GM10266 (cell line): ENCODE measurements at regions not wholly inside any gene's neighbourhood (a gene's known extent, or its start where the extent isn't known, plus 50 kb on each side); places are given as distances from the start of the nearest gene placed in this dataset.

Experiments
- DNase-seq: peaks from one replicate; pipeline ENCODE4 v3.0.0; 2012; ENCODE audit errors: extremely low spot score
- CTCF ChIP-seq: IDR thresholded peaks from 2 replicates; pipeline ENCODE4 v1.5.1; 2012; ENCODE audit warnings: mild to moderate bottlenecking, low read depth; ENCODE audit not compliant: control insufficient read depth, insufficient read depth; ENCODE audit errors: missing control alignments

- TF ChIP-seq CTCF: no peak
Observed at GRCh38 chr5:163659568-163659902, 154.1 kb downstream of the MAT2B start.

GRCh38 chr5:163660486-163660885, 155.1 kb downstream of the MAT2B start:
- DNase-seq: no peak
- TF ChIP-seq CTCF: no peak

More at GRCh38 chr5:163659568-163659902, 154.1 kb downstream of the MAT2B start:
- DNase-seq: no peak

- TF ChIP-seq CTCF: no peak
- DNase-seq: no peak
Observed at GRCh38 chr5:163661360-163661759, 155.9 kb downstream of the MAT2B start.

GRCh38 chr5:163670036-163670435, 164.6 kb downstream of the MAT2B start:
- DNase-seq: no peak
- TF ChIP-seq CTCF: no peak

- no peak for DNase-seq
- TF ChIP-seq CTCF: no peak
Observed at GRCh38 chr5:163677092-163677491, 171.7 kb downstream of the MAT2B start.

- TF ChIP-seq CTCF: no peak
- DNase-seq: no peak
Observed at GRCh38 chr5:163682234-163682633, 176.8 kb downstream of the MAT2B start.

GRCh38 chr5:163687414-163687813, 182.0 kb downstream of the MAT2B start:
- TF ChIP-seq CTCF: no peak

More at GRCh38 chr5:163687414-163687813, 182.0 kb downstream of the MAT2B start:
- DNase-seq: no peak
